AG04449 (cell line): ENCODE measurements at regions not wholly inside any gene's neighbourhood (a gene's known extent, or its start where the extent isn't known, plus 50 kb on each side); places are given as distances from the start of the nearest gene placed in this dataset.

Experiments
- CTCF ChIA-PET: fragments of 350-600 bp; formaldehyde crosslinking; extraction: SDS; loops from one replicate; lab custom pipeline; 2021; ENCODE audit warnings: antibody characterized with exemption; lab: Yijun Ruan, JAX
- POLR2A ChIA-PET: fragments of 400-600, 350-600 bp; formaldehyde crosslinking; extraction: SDS; loops from one replicate; lab custom pipeline; 2020; ENCODE audit warnings: antibody characterized with exemption, inconsistent platforms; lab: Yijun Ruan, JAX
- DNase-seq: peaks from one replicate; pipeline ENCODE4 v3.0.0-alpha.2; 2010; ENCODE audit warnings: low read depth, low spot score
- H3K4me3 ChIP-seq: 2 replicates; pipeline ENCODE4 v1.5.1; 2011; ENCODE audit warnings: low read depth, mild to moderate bottlenecking, control low read depth, low read length
- TF ChIP-seq, protein P1 (sequence below): IDR thresholded peaks from one replicate; pipeline ENCODE4 v1.5.1; 2011; ENCODE audit warnings: mild to moderate bottlenecking, moderate library complexity, low read length, control low read depth, inconsistent platforms; ENCODE audit not compliant: insufficient read depth; ENCODE audit errors: missing control alignments

DNA sequence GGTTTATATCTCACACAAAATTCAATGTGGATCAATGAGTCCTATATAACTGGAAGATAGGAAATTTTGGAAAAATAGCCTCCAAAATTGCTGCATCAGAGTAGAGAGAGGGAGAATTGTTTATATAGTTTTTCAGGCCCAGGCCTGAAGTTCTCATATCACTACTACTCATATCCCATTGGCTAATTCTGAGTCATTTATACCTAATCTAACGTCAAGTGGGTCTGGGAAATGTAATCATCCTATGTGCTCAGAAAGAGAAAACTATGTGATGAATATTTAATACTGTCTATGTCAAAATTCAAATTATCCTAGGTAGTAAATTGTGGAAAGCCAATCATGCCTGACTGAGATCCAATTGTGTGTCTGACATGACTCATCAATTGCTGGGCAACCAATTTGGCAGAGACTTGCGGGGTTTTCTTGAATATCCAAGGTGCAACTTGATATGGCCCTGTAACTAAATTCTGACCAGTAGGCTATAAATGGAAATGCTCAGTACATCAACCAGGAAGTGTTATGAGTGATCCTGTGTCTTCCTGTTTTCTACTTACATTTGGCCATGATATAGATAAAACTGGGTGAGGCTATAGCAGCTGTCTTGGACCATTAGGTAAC is 744.4 kb downstream of the KCNJ3 start:
- POLR2A ChIA-PET = no interaction called here
- H3K4me3 ChIP-seq = no peak overlapping the region
- no peak for DNase-seq
- TF ChIP-seq, protein P1, sequence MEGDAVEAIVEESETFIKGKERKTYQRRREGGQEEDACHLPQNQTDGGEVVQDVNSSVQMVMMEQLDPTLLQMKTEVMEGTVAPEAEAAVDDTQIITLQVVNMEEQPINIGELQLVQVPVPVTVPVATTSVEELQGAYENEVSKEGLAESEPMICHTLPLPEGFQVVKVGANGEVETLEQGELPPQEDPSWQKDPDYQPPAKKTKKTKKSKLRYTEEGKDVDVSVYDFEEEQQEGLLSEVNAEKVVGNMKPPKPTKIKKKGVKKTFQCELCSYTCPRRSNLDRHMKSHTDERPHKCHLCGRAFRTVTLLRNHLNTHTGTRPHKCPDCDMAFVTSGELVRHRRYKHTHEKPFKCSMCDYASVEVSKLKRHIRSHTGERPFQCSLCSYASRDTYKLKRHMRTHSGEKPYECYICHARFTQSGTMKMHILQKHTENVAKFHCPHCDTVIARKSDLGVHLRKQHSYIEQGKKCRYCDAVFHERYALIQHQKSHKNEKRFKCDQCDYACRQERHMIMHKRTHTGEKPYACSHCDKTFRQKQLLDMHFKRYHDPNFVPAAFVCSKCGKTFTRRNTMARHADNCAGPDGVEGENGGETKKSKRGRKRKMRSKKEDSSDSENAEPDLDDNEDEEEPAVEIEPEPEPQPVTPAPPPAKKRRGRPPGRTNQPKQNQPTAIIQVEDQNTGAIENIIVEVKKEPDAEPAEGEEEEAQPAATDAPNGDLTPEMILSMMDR = no peak
- CTCF ChIA-PET = no interaction called here

DNA sequence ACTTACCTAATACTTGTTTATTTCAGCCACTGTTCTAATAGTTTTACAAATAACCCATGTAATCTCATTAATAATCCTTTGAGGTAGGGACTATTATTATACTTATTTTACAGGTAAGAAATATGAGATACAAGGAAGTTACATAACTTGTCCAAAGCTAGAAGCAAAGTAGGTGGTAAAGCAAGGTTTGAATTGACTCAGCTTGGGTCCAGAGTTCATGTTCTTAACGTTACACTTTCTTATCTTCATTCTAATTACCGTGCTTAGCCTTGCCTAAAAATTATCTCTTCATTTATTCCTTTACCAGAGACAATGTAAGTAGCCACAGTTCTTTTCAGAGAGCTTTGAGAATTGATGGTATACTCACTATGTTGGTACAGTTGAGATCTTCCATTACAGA is 743.6 kb downstream of the KCNJ3 start:
- H3K4me3 ChIP-seq = no peak overlapping the region
- ChIA-PET POLR2A (no interaction called here), CTCF (no interaction called here)
- TF ChIP-seq, protein P1 = no peak
- no peak for DNase-seq

DNA sequence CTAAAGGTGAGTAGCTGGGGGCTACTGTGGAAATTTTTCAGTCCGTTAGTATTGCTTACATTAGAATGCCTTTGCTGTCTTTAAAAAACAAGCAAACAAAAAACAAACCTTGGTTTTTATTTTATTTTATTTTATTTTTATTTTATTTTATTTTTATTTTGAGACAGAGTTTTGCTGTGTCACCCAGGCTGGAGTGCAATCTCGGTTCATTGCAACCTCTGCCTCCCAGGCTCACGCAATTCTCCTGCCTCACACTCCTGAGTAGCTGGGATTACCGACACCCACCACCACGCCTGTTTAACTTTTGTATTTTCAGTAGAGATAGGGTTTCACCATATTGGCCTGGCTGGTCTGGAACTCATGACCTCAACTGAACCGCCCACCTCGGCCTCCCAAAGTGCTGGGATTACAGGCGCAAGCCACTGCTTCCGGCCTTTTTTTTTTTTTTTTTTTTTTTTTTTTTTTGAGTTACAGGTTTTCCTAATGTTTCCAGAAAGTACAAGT is 732.6 kb downstream of the KCNJ3 start:
- TF ChIP-seq, protein P1 = no peak
- no peak overlapping the region for H3K4me3 ChIP-seq
- no peak for DNase-seq
- ChIA-PET POLR2A (no interaction called here), CTCF (no interaction called here)

DNA sequence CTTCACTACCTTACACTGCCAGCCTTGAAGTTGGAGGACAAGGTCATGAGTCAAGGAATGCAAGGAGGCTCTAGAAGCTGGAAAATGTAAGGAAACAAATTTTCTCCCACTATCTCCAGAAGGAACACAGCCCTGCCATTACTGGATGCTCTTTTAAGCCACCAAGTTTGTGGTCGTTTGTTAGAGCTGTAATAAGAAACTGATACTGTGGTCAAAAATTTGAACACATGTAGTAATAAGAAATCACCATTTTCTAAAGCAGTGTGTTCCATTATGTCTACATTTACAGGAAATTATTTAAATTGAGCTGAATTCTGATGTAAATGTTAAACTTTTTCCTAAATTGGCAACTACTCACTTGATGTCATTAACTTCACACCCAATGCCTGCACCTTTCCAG is 729.0 kb downstream of the KCNJ3 start:
- POLR2A ChIA-PET = no interaction called here
- TF ChIP-seq, protein P1 = no peak
- no peak overlapping the region for H3K4me3 ChIP-seq
- DNase-seq = no peak
- CTCF ChIA-PET = no interaction called here

DNA sequence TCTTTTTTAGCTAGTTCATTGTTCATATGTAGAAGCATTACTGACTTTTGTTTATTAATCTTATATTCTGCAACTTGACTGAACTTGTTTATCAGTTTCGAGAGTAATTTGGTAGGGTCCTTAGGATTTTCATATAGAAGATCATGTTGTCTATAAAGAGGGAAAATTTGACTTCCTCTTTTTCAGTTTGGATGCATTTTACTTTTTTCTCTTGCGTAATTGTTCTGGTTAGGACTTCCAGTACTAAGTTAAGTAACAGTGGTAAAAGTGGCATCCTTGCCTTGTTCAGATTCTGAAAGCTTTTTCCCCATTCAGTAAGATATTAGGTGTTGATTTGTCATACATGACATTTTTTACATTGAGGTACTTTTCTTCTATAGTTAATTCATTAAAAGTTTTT is 726.0 kb downstream of the KCNJ3 start:
- ChIA-PET CTCF (no interaction called here), POLR2A (no interaction called here)
- H3K4me3 ChIP-seq = no peak overlapping the region
- DNase-seq = no peak
- TF ChIP-seq, protein P1 = no peak

DNA sequence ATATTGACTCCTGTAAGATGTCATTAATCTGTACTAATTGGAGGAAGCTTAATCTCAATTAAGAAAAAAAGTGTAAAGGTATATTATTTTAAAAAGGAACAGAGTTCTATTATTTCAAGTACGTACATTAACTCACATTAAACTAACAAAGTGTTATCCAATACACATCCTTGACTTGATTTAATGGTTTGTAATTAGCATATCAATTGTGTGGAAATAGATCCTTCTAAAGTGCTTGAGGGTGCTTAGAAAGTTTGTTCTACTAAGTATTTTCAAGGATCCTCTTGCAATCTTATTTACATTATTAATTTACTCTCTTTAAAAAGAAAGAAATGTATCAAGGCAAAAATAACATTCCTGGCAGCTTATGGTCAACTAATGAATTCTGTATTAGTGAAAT is 720.3 kb downstream of the KCNJ3 start:
- POLR2A ChIA-PET = no interaction called here
- no peak overlapping the region for H3K4me3 ChIP-seq
- DNase-seq = no peak
- CTCF ChIA-PET = no interaction called here
- TF ChIP-seq, protein P1 = no peak
